ENCODE measurements at regions not wholly inside any gene's neighbourhood (a gene's known extent, or its start where the extent isn't known, plus 50 kb on each side); places are given as distances from the start of the nearest gene placed in this dataset.

DNA sequence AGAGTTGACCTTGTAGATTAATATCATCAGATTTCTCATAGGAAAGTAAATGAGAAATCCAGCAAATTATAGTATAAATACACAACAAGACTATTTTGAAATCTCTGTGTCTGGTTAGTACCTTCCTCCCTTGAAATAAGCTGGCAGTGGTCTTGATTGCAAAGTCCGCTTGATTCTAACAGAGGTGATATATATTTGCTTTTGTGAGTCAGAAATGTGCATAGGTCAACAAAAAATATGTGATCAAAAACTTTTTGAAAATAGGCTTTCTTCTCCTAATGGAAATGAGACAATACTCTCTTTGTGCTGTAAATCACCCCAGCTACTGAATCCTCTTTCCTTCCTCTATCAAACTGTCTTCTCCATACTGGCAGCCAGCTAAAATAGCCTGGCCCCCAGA, 749.2 kb upstream of the CDH10 start:
- Histone ChIP-seq H2AFZ (ENCODE audit: low read depth) (no peak overlapping the region), H3K79me2 (ENCODE audit: insufficient read depth) (no peaks in the 10 kb centered on the region), H3K36me3 (replicated peaks in 1 of 2; ENCODE audit: control insufficient read depth in 1 of 2, insufficient read depth in 2 of 2, low read length in 1 of 2) (no peaks in the 10 kb centered on the region), H3K9me2 (no peaks in the 10 kb centered on the region), H3K27ac (ENCODE audit: low read depth in 2 of 2, low read length in 1 of 2) (no peak overlapping the region), H3K27me3 (ENCODE audit: insufficient read depth) (no peaks in the 10 kb centered on the region), H4K20me1 (ENCODE audit: insufficient read depth) (no peaks in the 10 kb centered on the region), H3K4me1 (ENCODE audit: control insufficient read depth in 1 of 2, insufficient read depth in 2 of 2, low read depth in 1 of 2, low read length in 1 of 2) (no peaks in the 10 kb centered on the region), H3F3A (replicated peaks; ENCODE audit: insufficient read depth) (no peaks in the 10 kb centered on the region), H3K9me3 (no peaks in the 10 kb centered on the region), H3K4me3 (ENCODE audit: low read depth in 2 of 2, low read length in 1 of 2) (no peak overlapping the region), H3K4me2 (no peak overlapping the region), H3K9ac (no peak overlapping the region)
- TF ChIP-seq, protein P1, sequence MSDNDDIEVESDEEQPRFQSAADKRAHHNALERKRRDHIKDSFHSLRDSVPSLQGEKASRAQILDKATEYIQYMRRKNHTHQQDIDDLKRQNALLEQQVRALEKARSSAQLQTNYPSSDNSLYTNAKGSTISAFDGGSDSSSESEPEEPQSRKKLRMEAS (IDR thresholded peaks at IDR 0.05; ENCODE audit: low read depth): no peak
- TF ChIP-seq CHD2 (IDR thresholded peaks at IDR 0.05; ENCODE audit: low read length, partially characterized antibody): no peak
- TF ChIP-seq SMC3 (IDR thresholded peaks at IDR 0.05; ENCODE audit: low read depth, low read length): no peak
- no peak for TF ChIP-seq FOXM1 (IDR thresholded peaks at IDR 0.05; ENCODE audit: low read depth)
- TF ChIP-seq JUND (IDR thresholded peaks at IDR 0.05): no peak
- no peak for TF ChIP-seq TEAD4 (IDR thresholded peaks at IDR 0.05; ENCODE audit: borderline replicate concordance, insufficient read depth)
- no peak for TF ChIP-seq RAD21 (IDR thresholded peaks at IDR 0.05; ENCODE audit: low read length)
- TF ChIP-seq TAF1 (IDR thresholded peaks at IDR 0.05; ENCODE audit: borderline replicate concordance, low read depth, low read length): no peak
- TF ChIP-seq MXI1 (IDR thresholded peaks at IDR 0.05; ENCODE audit: low read depth, low read length): no peak
- no peak for TF ChIP-seq NFIC (IDR thresholded peaks at IDR 0.05; ENCODE audit: borderline replicate concordance)
- no peak for DNase-seq
- CTCF ChIA-PET: no interaction called here
- WGBS (ENCODE audit: low lambda C conversion rate): 0% methylated on average over 1 of the region's 1 CpG
- POLR2A ChIA-PET: no interaction called here

DNA sequence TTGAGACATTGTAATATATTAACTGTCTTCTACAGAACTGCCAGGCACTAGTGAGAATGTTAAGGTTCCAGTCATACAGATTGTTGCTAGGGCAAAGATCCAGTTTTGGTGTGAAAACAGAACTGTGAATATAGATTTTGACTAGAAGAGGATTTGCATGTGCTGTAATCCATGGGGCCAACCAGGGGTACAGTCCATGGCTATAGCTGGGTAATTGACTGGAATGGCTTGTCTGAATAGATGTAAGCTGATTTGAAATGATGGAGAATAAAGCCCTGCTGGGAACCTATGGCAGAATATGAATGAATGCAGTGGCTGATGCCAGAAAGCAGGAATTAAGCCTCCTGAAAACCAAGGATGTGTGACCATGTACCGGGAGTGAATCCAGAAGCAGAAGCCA, 748.5 kb upstream of the CDH10 start:
- Histone ChIP-seq H3K9me2 (no peaks in the 10 kb centered on the region), H3K4me2 (no peak overlapping the region), H3K9ac (no peak overlapping the region), H3K36me3 (replicated peaks in 1 of 2; ENCODE audit: control insufficient read depth in 1 of 2, insufficient read depth in 2 of 2, low read length in 1 of 2) (no peaks in the 10 kb centered on the region), H3F3A (replicated peaks; ENCODE audit: insufficient read depth) (no peaks in the 10 kb centered on the region), H2AFZ (ENCODE audit: low read depth) (no peak overlapping the region), H3K27me3 (ENCODE audit: insufficient read depth) (no peaks in the 10 kb centered on the region), H3K27ac (ENCODE audit: low read depth in 2 of 2, low read length in 1 of 2) (no peak overlapping the region), H3K4me3 (ENCODE audit: low read depth in 2 of 2, low read length in 1 of 2) (no peak overlapping the region), H4K20me1 (ENCODE audit: insufficient read depth) (no peaks in the 10 kb centered on the region), H3K79me2 (ENCODE audit: insufficient read depth) (no peaks in the 10 kb centered on the region), H3K4me1 (ENCODE audit: control insufficient read depth in 1 of 2, insufficient read depth in 2 of 2, low read depth in 1 of 2, low read length in 1 of 2) (no peaks in the 10 kb centered on the region), H3K9me3 (no peaks in the 10 kb centered on the region)
- TF ChIP-seq, protein P2, sequence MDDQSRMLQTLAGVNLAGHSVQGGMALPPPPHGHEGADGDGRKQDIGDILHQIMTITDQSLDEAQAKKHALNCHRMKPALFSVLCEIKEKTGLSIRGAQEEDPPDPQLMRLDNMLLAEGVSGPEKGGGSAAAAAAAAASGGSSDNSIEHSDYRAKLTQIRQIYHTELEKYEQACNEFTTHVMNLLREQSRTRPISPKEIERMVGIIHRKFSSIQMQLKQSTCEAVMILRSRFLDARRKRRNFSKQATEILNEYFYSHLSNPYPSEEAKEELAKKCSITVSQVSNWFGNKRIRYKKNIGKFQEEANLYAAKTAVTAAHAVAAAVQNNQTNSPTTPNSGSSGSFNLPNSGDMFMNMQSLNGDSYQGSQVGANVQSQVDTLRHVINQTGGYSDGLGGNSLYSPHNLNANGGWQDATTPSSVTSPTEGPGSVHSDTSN (IDR thresholded peaks at IDR 0.05): no peak
- no peak for TF ChIP-seq CHD2 (IDR thresholded peaks at IDR 0.05; ENCODE audit: low read length, partially characterized antibody)
- TF ChIP-seq, protein P3, sequence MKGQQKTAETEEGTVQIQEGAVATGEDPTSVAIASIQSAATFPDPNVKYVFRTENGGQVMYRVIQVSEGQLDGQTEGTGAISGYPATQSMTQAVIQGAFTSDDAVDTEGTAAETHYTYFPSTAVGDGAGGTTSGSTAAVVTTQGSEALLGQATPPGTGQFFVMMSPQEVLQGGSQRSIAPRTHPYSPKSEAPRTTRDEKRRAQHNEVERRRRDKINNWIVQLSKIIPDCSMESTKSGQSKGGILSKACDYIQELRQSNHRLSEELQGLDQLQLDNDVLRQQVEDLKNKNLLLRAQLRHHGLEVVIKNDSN (IDR thresholded peaks at IDR 0.05; ENCODE audit: borderline replicate concordance, low read depth): no peak
- TF ChIP-seq, protein P1 (IDR thresholded peaks at IDR 0.05; ENCODE audit: low read depth): no peak
- TF ChIP-seq, protein P4, sequence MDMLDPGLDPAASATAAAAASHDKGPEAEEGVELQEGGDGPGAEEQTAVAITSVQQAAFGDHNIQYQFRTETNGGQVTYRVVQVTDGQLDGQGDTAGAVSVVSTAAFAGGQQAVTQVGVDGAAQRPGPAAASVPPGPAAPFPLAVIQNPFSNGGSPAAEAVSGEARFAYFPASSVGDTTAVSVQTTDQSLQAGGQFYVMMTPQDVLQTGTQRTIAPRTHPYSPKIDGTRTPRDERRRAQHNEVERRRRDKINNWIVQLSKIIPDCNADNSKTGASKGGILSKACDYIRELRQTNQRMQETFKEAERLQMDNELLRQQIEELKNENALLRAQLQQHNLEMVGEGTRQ (IDR thresholded peaks at IDR 0.05; ENCODE audit: borderline replicate concordance, low read depth, low read length): no peak
- WGBS (ENCODE audit: low lambda C conversion rate): 4% methylated on average over 1 of the region's 1 CpG
- ChIA-PET POLR2A (no interaction called here), CTCF (no interaction called here)
- no peak for DNase-seq

Measured in SK-N-SH (cell line).